HEK293 (cell line): ENCODE measurements at regions not wholly inside any gene's neighbourhood (a gene's known extent, or its start where the extent isn't known, plus 50 kb on each side); places are given as distances from the start of the nearest gene placed in this dataset.

Experiments
- KLF7 ChIP-seq: fragments of 450-650 bp; formaldehyde crosslinking; IDR thresholded peaks from 2 replicates; pipeline ENCODE4 v1.5.1; 2016; ENCODE audit warnings: missing biosample characterization, missing genetic modification characterization, borderline replicate concordance
- PBX3 ChIP-seq: sonication (generic); formaldehyde crosslinking; IDR thresholded peaks from 2 replicates; pipeline ENCODE4 v1.8.1; 2022; ENCODE audit warnings: mild to moderate bottlenecking, moderate library complexity, missing genetic modification reagents
- PRDM4 ChIP-seq: fragments of 450-650 bp; formaldehyde crosslinking; IDR thresholded peaks from 2 replicates; pipeline ENCODE4 v1.5.1; 2017; ENCODE audit warnings: missing biosample characterization, missing genetic modification characterization
- YY1 ChIP-seq: fragments of 450-650 bp; formaldehyde crosslinking; IDR thresholded peaks from 2 replicates; pipeline ENCODE4 v1.5.1; 2018; ENCODE audit warnings: missing biosample characterization, missing genetic modification characterization
- ZBTB7A ChIP-seq: fragments of 450-650 bp; formaldehyde crosslinking; IDR thresholded peaks from 2 replicates; pipeline ENCODE4 v1.5.1; 2016; ENCODE audit warnings: low read depth, missing biosample characterization, missing genetic modification characterization
- ZNF311 ChIP-seq: fragments of 450-650 bp; formaldehyde crosslinking; IDR thresholded peaks from 2 replicates; pipeline ENCODE4 v1.5.1; 2017; ENCODE audit warnings: missing biosample characterization, missing genetic modification characterization, borderline replicate concordance
- ZNF548 ChIP-seq: fragments of 450-650 bp; formaldehyde crosslinking; IDR thresholded peaks from 2 replicates; pipeline ENCODE4 v1.5.1; 2016; ENCODE audit warnings: missing biosample characterization, missing genetic modification characterization
- ZNF555 ChIP-seq: fragments of 450-650 bp; formaldehyde crosslinking; conservative IDR thresholded peaks from 2 replicates; pipeline ENCODE4 v1.5.1; 2017; ENCODE audit warnings: missing biosample characterization, mild to moderate bottlenecking, missing genetic modification characterization, inconsistent platforms
- ZNF623 ChIP-seq: fragments of 450-650 bp; formaldehyde crosslinking; IDR thresholded peaks from 2 replicates; pipeline ENCODE4 v1.5.1; 2016; ENCODE audit warnings: missing biosample characterization, missing genetic modification characterization
- ZNF747 ChIP-seq: fragments of 450-650 bp; formaldehyde crosslinking; IDR thresholded peaks from 2 replicates; pipeline ENCODE4 v1.5.1; 2016; ENCODE audit warnings: missing biosample characterization, missing genetic modification characterization
- ZSCAN30 ChIP-seq: fragments of 450-650 bp; IDR thresholded peaks from 2 replicates; pipeline ENCODE4 v1.5.1; 2018; ENCODE audit warnings: missing biosample characterization, mild to moderate bottlenecking, missing genetic modification characterization, moderate library complexity
- ZSCAN5A ChIP-seq: fragments of 450-650 bp; formaldehyde crosslinking; IDR thresholded peaks from 2 replicates; pipeline ENCODE4 v1.5.1; 2016; ENCODE audit warnings: missing biosample characterization, missing genetic modification characterization
- TF ChIP-seq, protein P1 (sequence below): fragments of 450-650 bp; formaldehyde crosslinking; IDR thresholded peaks from 2 replicates; pipeline ENCODE4 v1.5.1; 2016; ENCODE audit warnings: missing biosample characterization, missing genetic modification characterization
- TF ChIP-seq, protein P2 (sequence below): fragments of 450-650 bp; formaldehyde crosslinking; IDR thresholded peaks from 2 replicates; pipeline ENCODE4 v1.5.1; 2016; ENCODE audit warnings: missing biosample characterization, missing genetic modification characterization

- TF ChIP-seq, protein P1, sequence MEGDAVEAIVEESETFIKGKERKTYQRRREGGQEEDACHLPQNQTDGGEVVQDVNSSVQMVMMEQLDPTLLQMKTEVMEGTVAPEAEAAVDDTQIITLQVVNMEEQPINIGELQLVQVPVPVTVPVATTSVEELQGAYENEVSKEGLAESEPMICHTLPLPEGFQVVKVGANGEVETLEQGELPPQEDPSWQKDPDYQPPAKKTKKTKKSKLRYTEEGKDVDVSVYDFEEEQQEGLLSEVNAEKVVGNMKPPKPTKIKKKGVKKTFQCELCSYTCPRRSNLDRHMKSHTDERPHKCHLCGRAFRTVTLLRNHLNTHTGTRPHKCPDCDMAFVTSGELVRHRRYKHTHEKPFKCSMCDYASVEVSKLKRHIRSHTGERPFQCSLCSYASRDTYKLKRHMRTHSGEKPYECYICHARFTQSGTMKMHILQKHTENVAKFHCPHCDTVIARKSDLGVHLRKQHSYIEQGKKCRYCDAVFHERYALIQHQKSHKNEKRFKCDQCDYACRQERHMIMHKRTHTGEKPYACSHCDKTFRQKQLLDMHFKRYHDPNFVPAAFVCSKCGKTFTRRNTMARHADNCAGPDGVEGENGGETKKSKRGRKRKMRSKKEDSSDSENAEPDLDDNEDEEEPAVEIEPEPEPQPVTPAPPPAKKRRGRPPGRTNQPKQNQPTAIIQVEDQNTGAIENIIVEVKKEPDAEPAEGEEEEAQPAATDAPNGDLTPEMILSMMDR (tag by site-specific recombination): no peak
- TF ChIP-seq ZSCAN5A (tag by site-specific recombination): no peak
- TF ChIP-seq KLF7 (tag by site-specific recombination): no peak
- TF ChIP-seq ZNF555: no peak
- TF ChIP-seq ZNF623 (tag by site-specific recombination): no peak
- TF ChIP-seq ZNF311 (tag by site-specific recombination): no peak
- no peak for TF ChIP-seq ZNF747 (tag by site-specific recombination)
- TF ChIP-seq, protein P2, sequence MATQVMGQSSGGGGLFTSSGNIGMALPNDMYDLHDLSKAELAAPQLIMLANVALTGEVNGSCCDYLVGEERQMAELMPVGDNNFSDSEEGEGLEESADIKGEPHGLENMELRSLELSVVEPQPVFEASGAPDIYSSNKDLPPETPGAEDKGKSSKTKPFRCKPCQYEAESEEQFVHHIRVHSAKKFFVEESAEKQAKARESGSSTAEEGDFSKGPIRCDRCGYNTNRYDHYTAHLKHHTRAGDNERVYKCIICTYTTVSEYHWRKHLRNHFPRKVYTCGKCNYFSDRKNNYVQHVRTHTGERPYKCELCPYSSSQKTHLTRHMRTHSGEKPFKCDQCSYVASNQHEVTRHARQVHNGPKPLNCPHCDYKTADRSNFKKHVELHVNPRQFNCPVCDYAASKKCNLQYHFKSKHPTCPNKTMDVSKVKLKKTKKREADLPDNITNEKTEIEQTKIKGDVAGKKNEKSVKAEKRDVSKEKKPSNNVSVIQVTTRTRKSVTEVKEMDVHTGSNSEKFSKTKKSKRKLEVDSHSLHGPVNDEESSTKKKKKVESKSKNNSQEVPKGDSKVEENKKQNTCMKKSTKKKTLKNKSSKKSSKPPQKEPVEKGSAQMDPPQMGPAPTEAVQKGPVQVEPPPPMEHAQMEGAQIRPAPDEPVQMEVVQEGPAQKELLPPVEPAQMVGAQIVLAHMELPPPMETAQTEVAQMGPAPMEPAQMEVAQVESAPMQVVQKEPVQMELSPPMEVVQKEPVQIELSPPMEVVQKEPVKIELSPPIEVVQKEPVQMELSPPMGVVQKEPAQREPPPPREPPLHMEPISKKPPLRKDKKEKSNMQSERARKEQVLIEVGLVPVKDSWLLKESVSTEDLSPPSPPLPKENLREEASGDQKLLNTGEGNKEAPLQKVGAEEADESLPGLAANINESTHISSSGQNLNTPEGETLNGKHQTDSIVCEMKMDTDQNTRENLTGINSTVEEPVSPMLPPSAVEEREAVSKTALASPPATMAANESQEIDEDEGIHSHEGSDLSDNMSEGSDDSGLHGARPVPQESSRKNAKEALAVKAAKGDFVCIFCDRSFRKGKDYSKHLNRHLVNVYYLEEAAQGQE (tag by site-specific recombination): no peak
- TF ChIP-seq ZNF548: no peak
- no peak for TF ChIP-seq YY1 (tag by site-specific recombination)
- TF ChIP-seq PRDM4: no peak
- TF ChIP-seq PBX3 (CRISPR knock-in tag): no peak
- TF ChIP-seq ZSCAN30: no peak
- no peak for TF ChIP-seq ZBTB7A (tag by site-specific recombination)
Measured at GRCh38 chr1:108071601-108072000, 106.6 kb upstream of the VAV3 start.
